Mucosa of rectum (tissue), 2 donors: ENCODE measurements at regions not wholly inside any gene's neighbourhood (a gene's known extent, or its start where the extent isn't known, plus 50 kb on each side); places are given as distances from the start of the nearest gene placed in this dataset.

ENCODE experiments used
- H3K27ac ChIP-seq, 2 donors: one replicate each; pipeline ENCODE4 v1.7.0; 2013; ENCODE audit warnings: inconsistent platforms in 2 of 2, low read depth in 2 of 2, low read length in 2 of 2
- H3K27me3 ChIP-seq, 2 donors: one replicate each; pipeline ENCODE4 v1.7.0; 2013; ENCODE audit warnings: low read length in 2 of 2; ENCODE audit not compliant: control insufficient read depth in 2 of 2, insufficient read depth in 2 of 2
- H3K36me3 ChIP-seq, 2 donors: one replicate each; pipeline ENCODE4 v1.7.0; 2013; ENCODE audit warnings: low read length in 2 of 2; ENCODE audit not compliant: control insufficient read depth in 2 of 2, insufficient read depth in 2 of 2
- H3K4me1 ChIP-seq, 2 donors: one replicate each; pipeline ENCODE4 v1.7.0; 2013; ENCODE audit warnings: low read length in 2 of 2, mild to moderate bottlenecking in 1 of 2; ENCODE audit not compliant: control insufficient read depth in 2 of 2, insufficient read depth in 2 of 2
- H3K4me3 ChIP-seq, 2 donors: one replicate each; pipeline ENCODE4 v1.7.0; 2013; ENCODE audit warnings: low read length in 2 of 2
- H3K9ac ChIP-seq, 2 donors: one replicate each; pipeline ENCODE4 v1.7.0; 2013; ENCODE audit warnings: low read length in 2 of 2, low read depth in 1 of 2, mild to moderate bottlenecking in 1 of 2
- H3K9me3 ChIP-seq, 2 donors: one replicate each; pipeline ENCODE4 v1.7.0; 2013; ENCODE audit warnings: low read length in 2 of 2; ENCODE audit not compliant: control insufficient read depth in 2 of 2
- donor health status: healthy.
- donor health status: Normal muscosa, but diverticular disease.

GRCh38 chr10:53127686-53128085 lies 355.1 kb upstream of the MBL2 start:
- Histone ChIP-seq H3K4me3 (no peak overlapping the region), H3K4me1 (no peaks in the 10 kb centered on the region), H3K27me3 (no peaks in the 10 kb centered on the region), H3K9me3 (no peaks in the 10 kb centered on the region), H3K36me3 (no peaks in the 10 kb centered on the region), H3K27ac (no peak overlapping the region), H3K9ac (no peak overlapping the region)

- no peaks in the 10 kb centered on the region for H3K4me1 ChIP-seq
- no peak overlapping the region for H3K9ac ChIP-seq
- no peaks in the 10 kb centered on the region for H3K27me3 ChIP-seq
- no peaks in the 10 kb centered on the region for H3K36me3 ChIP-seq
- H3K4me3 ChIP-seq, result no peak overlapping the region
- no peaks in the 10 kb centered on the region for H3K9me3 ChIP-seq
- no peak overlapping the region for H3K27ac ChIP-seq
Measured at GRCh38 chr10:53123311-53123710, 350.7 kb upstream of the MBL2 start.

- Histone ChIP-seq H3K27ac (no peak overlapping the region), H3K9ac (no peak overlapping the region), H3K27me3 (no peaks in the 10 kb centered on the region), H3K4me3 (no peak overlapping the region), H3K9me3 (no peaks in the 10 kb centered on the region), H3K36me3 (no peaks in the 10 kb centered on the region), H3K4me1 (no peaks in the 10 kb centered on the region)
Measured at GRCh38 chr10:53122281-53122680, 349.7 kb upstream of the MBL2 start.

- Histone ChIP-seq H3K36me3 (no peaks in the 10 kb centered on the region), H3K27ac (no peak overlapping the region), H3K27me3 (no peaks in the 10 kb centered on the region), H3K9ac (no peak overlapping the region), H3K4me3 (no peak overlapping the region), H3K4me1 (no peaks in the 10 kb centered on the region), H3K9me3 (no peaks in the 10 kb centered on the region)
Measured at GRCh38 chr10:53115660-53116059, 343.1 kb upstream of the MBL2 start.

- H3K27me3 ChIP-seq, result no peaks in the 10 kb centered on the region
- H3K27ac ChIP-seq, result no peak overlapping the region
Measured at GRCh38 chr10:53111529-53111928, 338.9 kb upstream of the MBL2 start.

GRCh38 chr10:53109320-53109719 lies 336.7 kb upstream of the MBL2 start:
- no peaks in the 10 kb centered on the region for H3K27me3 ChIP-seq

More at GRCh38 chr10:53111529-53111928, 338.9 kb upstream of the MBL2 start:
- no peaks in the 10 kb centered on the region for H3K4me1 ChIP-seq
- no peaks in the 10 kb centered on the region for H3K9me3 ChIP-seq
- H3K9ac ChIP-seq, result no peak overlapping the region
- H3K4me3 ChIP-seq, result no peak overlapping the region
- no peaks in the 10 kb centered on the region for H3K36me3 ChIP-seq

GRCh38 chr10:53108317-53108934 lies 335.8 kb upstream of the MBL2 start:
- Histone ChIP-seq H3K27ac (no peak overlapping the region), H3K9ac (no peak overlapping the region), H3K27me3 (no peaks in the 10 kb centered on the region), H3K36me3 (no peaks in the 10 kb centered on the region), H3K4me1 (no peaks in the 10 kb centered on the region), H3K4me3 (no peak overlapping the region), H3K9me3 (no peaks in the 10 kb centered on the region)

More at GRCh38 chr10:53109320-53109719, 336.7 kb upstream of the MBL2 start:
- H3K4me3 ChIP-seq, result no peak overlapping the region
- H3K9me3 ChIP-seq, result no peaks in the 10 kb centered on the region
- H3K9ac ChIP-seq, result no peak overlapping the region
- no peaks in the 10 kb centered on the region for H3K4me1 ChIP-seq
- no peak overlapping the region for H3K27ac ChIP-seq
- H3K36me3 ChIP-seq, result no peaks in the 10 kb centered on the region

GRCh38 chr10:53107711-53108110 lies 335.1 kb upstream of the MBL2 start:
- H3K9me3 ChIP-seq, result no peaks in the 10 kb centered on the region
- no peak overlapping the region for H3K9ac ChIP-seq
- no peak overlapping the region for H3K4me3 ChIP-seq
- H3K4me1 ChIP-seq, result no peaks in the 10 kb centered on the region
- H3K36me3 ChIP-seq, result no peaks in the 10 kb centered on the region
- no peaks in the 10 kb centered on the region for H3K27me3 ChIP-seq
- H3K27ac ChIP-seq, result no peak overlapping the region

GRCh38 chr10:53102424-53102823 lies 329.8 kb upstream of the MBL2 start:
- no peaks in the 10 kb centered on the region for H3K9me3 ChIP-seq
- H3K36me3 ChIP-seq, result no peaks in the 10 kb centered on the region
- no peak overlapping the region for H3K9ac ChIP-seq
- H3K4me3 ChIP-seq, result no peak overlapping the region
- no peaks in the 10 kb centered on the region for H3K4me1 ChIP-seq
- H3K27me3 ChIP-seq, result no peaks in the 10 kb centered on the region
- H3K27ac ChIP-seq, result no peak overlapping the region

GRCh38 chr10:53093878-53094277 lies 321.3 kb upstream of the MBL2 start:
- Histone ChIP-seq H3K9ac (no peak overlapping the region), H3K4me3 (no peak overlapping the region), H3K4me1 (no peaks in the 10 kb centered on the region), H3K9me3 (no peaks in the 10 kb centered on the region), H3K36me3 (no peaks in the 10 kb centered on the region), H3K27me3 (no peaks in the 10 kb centered on the region), H3K27ac (no peak overlapping the region)

GRCh38 chr10:53091574-53091973 lies 319.0 kb upstream of the MBL2 start:
- H3K9me3 ChIP-seq, result no peaks in the 10 kb centered on the region
- H3K4me1 ChIP-seq, result no peaks in the 10 kb centered on the region
- H3K27me3 ChIP-seq, result no peaks in the 10 kb centered on the region
- H3K36me3 ChIP-seq, result no peaks in the 10 kb centered on the region
- H3K9ac ChIP-seq, result no peak overlapping the region
- no peak overlapping the region for H3K27ac ChIP-seq
- H3K4me3 ChIP-seq, result no peak overlapping the region
